NB4 (cell line): ENCODE measurements at regions not wholly inside any gene's neighbourhood (a gene's known extent, or its start where the extent isn't known, plus 50 kb on each side); places are given as distances from the start of the nearest gene placed in this dataset.

Experiments used
- CTCF ChIP-seq: IDR thresholded peaks from one replicate; pipeline ENCODE4 v1.5.1; 2012; ENCODE audit warnings: low read depth, low read length
- MYC ChIP-seq: IDR thresholded peaks from 2 replicates; pipeline ENCODE4 v1.6.1; 2011; ENCODE audit warnings: low read depth, low read length
- POLR2A ChIP-seq: IDR thresholded peaks from 2 replicates; pipeline ENCODE4 v1.6.1; 2011; ENCODE audit warnings: mild to moderate bottlenecking; ENCODE audit not compliant: insufficient read length; ENCODE audit errors: extremely low read depth

GRCh38 chr7:45390180-45390579, 184.0 kb upstream of the ADCY1 start:
- TF ChIP-seq CTCF: no peak
- no peak for TF ChIP-seq POLR2A
- no peak for TF ChIP-seq MYC
